ENCODE measurements at regions not wholly inside any gene's neighbourhood (a gene's known extent, or its start where the extent isn't known, plus 50 kb on each side); places are given as distances from the start of the nearest gene placed in this dataset.

DNA sequence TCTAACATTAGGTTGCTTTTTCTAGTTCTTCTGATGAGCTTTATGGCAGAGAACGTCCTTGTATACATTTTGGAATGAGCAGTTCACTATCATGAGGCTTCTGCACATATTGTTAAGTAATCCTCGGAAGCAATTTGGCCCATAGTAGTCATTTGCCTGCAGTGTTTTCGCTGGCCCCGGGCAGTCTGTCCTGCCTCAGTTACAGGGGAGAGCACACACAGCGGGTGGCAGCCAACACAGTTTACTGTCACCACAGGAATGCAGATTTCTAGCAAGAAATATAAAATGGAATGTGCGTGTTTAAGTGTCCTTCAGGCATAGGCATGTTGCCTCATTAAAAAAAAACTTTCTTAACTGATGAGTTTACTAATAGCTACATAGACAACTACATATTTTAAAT is 71.5 kb upstream of the GJB6 start:
- no peak for TF ChIP-seq CTCF (IDR thresholded peaks at IDR 0.05)
- TF ChIP-seq EP300 (IDR thresholded peaks at IDR 0.05): no peak
- TF ChIP-seq POLR2A (IDR thresholded peaks at IDR 0.05; ENCODE audit: low read depth): no peak
- TF ChIP-seq POLR2AphosphoS5 (IDR thresholded peaks at IDR 0.05): no peak

All from esophagus muscularis mucosa (tissue), 4 donors.